SK-N-MC (cell line): ENCODE measurements at regions not wholly inside any gene's neighbourhood (a gene's known extent, or its start where the extent isn't known, plus 50 kb on each side); places are given as distances from the start of the nearest gene placed in this dataset.
"Not testable (repeated sequence)": the region's sequence is repeated elsewhere in the genome, so short reads cannot be mapped to it uniquely, and the experiment has no call there.

Source experiments
- DNase-seq: peaks from one replicate; pipeline ENCODE4 v3.0.0-alpha.2; 2011; ENCODE audit warnings: low read depth, low spot score
- H3K27ac ChIP-seq: fragments of 200-600 bp; sonication (generic); 2 replicates; pipeline ENCODE4 v1.5.1; 2016; ENCODE audit warnings: mixed run types
- H3K36me3 ChIP-seq: fragments of 200-600 bp; sonication (generic); 2 replicates; pipeline ENCODE4 v1.6.1; 2017; ENCODE audit warnings: antibody characterized with exemption, low read length, mixed read lengths; ENCODE audit not compliant: insufficient read depth
- H3K4me3 ChIP-seq: fragments of 200-600 bp; sonication (generic); 2 replicates; pipeline ENCODE4 v1.5.1; 2016
- H3K9ac ChIP-seq: fragments of 200-600 bp; sonication (generic); 2 replicates; pipeline ENCODE4 v1.8.0; 2017; ENCODE audit warnings: mixed run types, mixed read lengths; ENCODE audit not compliant: insufficient read length
- H3K9me3 ChIP-seq: fragments of 200-600 bp; sonication (generic); 2 replicates; pipeline ENCODE4 v1.6.1; 2017; ENCODE audit warnings: low read depth, mild to moderate bottlenecking, antibody characterized with exemption, low read length, moderate library complexity, mixed read lengths
- EZH2 ChIP-seq: fragments of 200-600 bp; sonication (generic); IDR thresholded peaks from one replicate; pipeline ENCODE4 v1.6.1; 2017; ENCODE audit warnings: antibody characterized with exemption
- FOXP2 ChIP-seq: optimal IDR thresholded peaks from 2 replicates; pipeline ENCODE3; 2011; ENCODE audit warnings: mild to moderate bottlenecking, moderate library complexity; ENCODE audit not compliant: insufficient read depth; ENCODE audit errors: extremely low read length, control extremely low read depth
- POLR2AphosphoS5 ChIP-seq: IDR thresholded peaks from 2 replicates; pipeline ENCODE4 v1.6.1; 2012; ENCODE audit warnings: mild to moderate bottlenecking, low read depth, low read length, borderline replicate concordance

GRCh38 chr10:63930584-63930983 is 409.4 kb downstream of the REEP3 start:
- Histone ChIP-seq H3K9me3 (no peaks in the 10 kb centered on the region), H3K4me3 (no peak overlapping the region), H3K36me3 (no peaks in the 10 kb centered on the region), H3K9ac (no peak overlapping the region), H3K27ac (no peak overlapping the region)
- DNase-seq, result no peak
- TF ChIP-seq POLR2AphosphoS5 (no peak), FOXP2 (no peak), EZH2 (no peak)

- Histone ChIP-seq H3K9me3 (no peaks in the 10 kb centered on the region), H3K9ac (no peak overlapping the region), H3K36me3 (no peaks in the 10 kb centered on the region), H3K27ac (no peak overlapping the region), H3K4me3 (no peak overlapping the region)
- TF ChIP-seq FOXP2 (no peak), EZH2 (no peak), POLR2AphosphoS5 (no peak)
- no peak for DNase-seq
Observed at GRCh38 chr10:63935705-63936104, 414.5 kb downstream of the REEP3 start.

GRCh38 chr10:63940277-63940922 is 419.2 kb downstream of the REEP3 start:
- no peak overlapping the region for H3K27ac ChIP-seq
- H3K36me3 ChIP-seq, result no peaks in the 10 kb centered on the region
- DNase-seq, result no peak
- TF ChIP-seq FOXP2 (no peak), EZH2 (no peak), POLR2AphosphoS5 (no peak)
- H3K9ac ChIP-seq, result no peak overlapping the region
- no peaks in the 10 kb centered on the region for H3K9me3 ChIP-seq
- no peak overlapping the region for H3K4me3 ChIP-seq

GRCh38 chr10:63964406-63964805 is 443.2 kb downstream of the REEP3 start:
- H3K4me3 ChIP-seq, result no peak overlapping the region
- no peak overlapping the region for H3K27ac ChIP-seq
- TF ChIP-seq FOXP2 (no peak), POLR2AphosphoS5 (no peak), EZH2 (no peak)
- H3K36me3 ChIP-seq, result no peaks in the 10 kb centered on the region
- no peaks in the 10 kb centered on the region for H3K9me3 ChIP-seq
- no peak for DNase-seq
- no peak overlapping the region for H3K9ac ChIP-seq

- Histone ChIP-seq H3K36me3 (no peaks in the 10 kb centered on the region), H3K9me3 (no peaks in the 10 kb centered on the region), H3K4me3 (no peak overlapping the region), H3K9ac (no peak overlapping the region), H3K27ac (no peak overlapping the region)
- no peak for DNase-seq
- TF ChIP-seq EZH2 (no peak), POLR2AphosphoS5 (no peak), FOXP2 (no peak)
Observed at GRCh38 chr10:63965846-63966245, 444.6 kb downstream of the REEP3 start.

- Histone ChIP-seq H3K9me3 (no peaks in the 10 kb centered on the region), H3K36me3 (no peaks in the 10 kb centered on the region), H3K4me3 (no peak overlapping the region), H3K27ac (no peak overlapping the region), H3K9ac (no peak overlapping the region)
- no peak for TF ChIP-seq POLR2AphosphoS5
- TF ChIP-seq FOXP2, result no peak
- no peak for TF ChIP-seq EZH2
- no peak for DNase-seq
Observed at GRCh38 chr10:63972949-63973827, 452.0 kb downstream of the REEP3 start.

GRCh38 chr10:63976538-63976937 is 455.3 kb downstream of the REEP3 start:
- Histone ChIP-seq H3K36me3 (no peaks in the 10 kb centered on the region), H3K4me3 (no peak overlapping the region), H3K9me3 (no peaks in the 10 kb centered on the region), H3K27ac (no peak overlapping the region), H3K9ac (no peak overlapping the region)
- DNase-seq, result no peak
- TF ChIP-seq FOXP2 (no peak), POLR2AphosphoS5 (no peak), EZH2 (no peak)

- Histone ChIP-seq H3K9ac (no peak overlapping the region), H3K9me3 (no peaks in the 10 kb centered on the region), H3K27ac (no peak overlapping the region), H3K36me3 (no peaks in the 10 kb centered on the region), H3K4me3 (no peak overlapping the region)
- TF ChIP-seq EZH2 (no peak), POLR2AphosphoS5 (no peak), FOXP2 (no peak)
- DNase-seq, result no peak
Observed at GRCh38 chr10:63977329-63977923, 456.2 kb downstream of the REEP3 start.

GRCh38 chr10:63980870-63981269 is 459.7 kb downstream of the REEP3 start:
- H3K4me3 ChIP-seq, H3K9me3 ChIP-seq, H3K36me3 ChIP-seq, DNase-seq, H3K9ac ChIP-seq, H3K27ac ChIP-seq: not testable (repeated sequence)

- not testable (repeated sequence) for H3K27ac ChIP-seq, H3K9ac ChIP-seq, H3K4me3 ChIP-seq, DNase-seq, H3K9me3 ChIP-seq, H3K36me3 ChIP-seq
Observed at GRCh38 chr10:63984061-63984460, 462.9 kb downstream of the REEP3 start.
